GM12878 (cell line): ENCODE measurements at regions not wholly inside any gene's neighbourhood (a gene's known extent, or its start where the extent isn't known, plus 50 kb on each side); places are given as distances from the start of the nearest gene placed in this dataset.

Experiments
- ATAC-seq: fragments of 200-7000 bp; cut with Tn5 transposase; 3 replicates; pipeline ENCODE4 v1.9.1; 2020; ENCODE audit warnings: mild to moderate bottlenecking, moderate library complexity
- BruUV-seq: library from RNA; stranded (reverse); fragments of 400-500 nt; replicated peaks from 2 replicates; lab custom pipeline; 2021; lab: Mats Ljungman, UMichigan
- CTCF ChIA-PET: fragments of 300-600 bp; sonication (Branson Sonifier 250); formaldehyde crosslinking; extraction: SDS; loops from one replicate; lab custom pipeline; 2021; ENCODE audit warnings: inconsistent platforms; lab: Yijun Ruan, JAX
- POLR2A ChIA-PET: fragments of 350-600 bp; formaldehyde crosslinking; extraction: SDS; loops from one replicate; lab custom pipeline; 2021; ENCODE audit warnings: inconsistent platforms; lab: Charles Lee
- RAD21 ChIA-PET: fragments of 300-600 bp; sonication (Branson Sonifier 250); formaldehyde crosslinking; loops from one replicate; lab custom pipeline; 2023; ENCODE audit warnings: antibody characterized with exemption; ENCODE audit not compliant: unreplicated experiment; lab: Charles Lee
- SMC1A ChIA-PET: fragments of 300-600 bp; sonication (Branson Sonifier 250); formaldehyde crosslinking; loops from one replicate; lab custom pipeline; 2023; ENCODE audit not compliant: unreplicated experiment, uncharacterized antibody; lab: Charles Lee
- DNase-seq: peaks from one replicate; pipeline ENCODE4 v3.0.0-alpha.2; 2011; ENCODE audit warnings: low read depth, low spot score
- FAIRE-seq: peaks from 3 replicates; lab custom pipeline; 2011; peaks lifted over from hg19 to GRCh38; lab: Jason Lieb, UNC
- H2AFZ ChIP-seq: 2 replicates; pipeline ENCODE4 v1.6.0; 2011; ENCODE audit warnings: low read depth, low read length, control low read depth; ENCODE audit not compliant: control insufficient read depth
- H3K27ac ChIP-seq: 2 replicates; pipeline ENCODE4 v1.5.1; 2011; ENCODE audit warnings: control low read depth; ENCODE audit not compliant: control insufficient read depth, insufficient read depth
- H3K27me3 ChIP-seq, 2 experiments: replicated peaks in 1 of 2; 2 replicates each; pipeline versions ENCODE4 v1.6.0 to v1.6.1; 2011; ENCODE audit warnings: low read length in 1 of 2; ENCODE audit not compliant: control insufficient read depth in 2 of 2, insufficient read depth in 2 of 2
- H3K36me3 ChIP-seq, 2 experiments: 2 replicates each; pipeline ENCODE4 v1.5.1; 2011; ENCODE audit warnings: low read length in 1 of 2; ENCODE audit not compliant: control insufficient read depth in 2 of 2, insufficient read depth in 2 of 2
- H3K4me1 ChIP-seq: 2 replicates; pipeline ENCODE4 v1.6.1; 2011; ENCODE audit warnings: mild to moderate bottlenecking, low read length, moderate library complexity, mixed read lengths; ENCODE audit not compliant: control insufficient read depth, insufficient read depth
- H3K4me2 ChIP-seq: 2 replicates; pipeline ENCODE4 v1.6.0; 2011; ENCODE audit warnings: control low read depth; ENCODE audit not compliant: control insufficient read depth, insufficient read depth
- H3K4me3 ChIP-seq: fragments of 200-600 bp; sonication (generic); 2 replicates; pipeline ENCODE4 v1.5.1; 2016
- H3K79me2 ChIP-seq: 2 replicates; pipeline ENCODE4 v1.6.0; 2011; ENCODE audit warnings: low read length; ENCODE audit not compliant: control insufficient read depth, insufficient read depth
- H3K9ac ChIP-seq: 2 replicates; pipeline ENCODE4 v1.8.0; 2011; ENCODE audit warnings: low read length, control low read depth, mixed read lengths; ENCODE audit not compliant: control insufficient read depth, insufficient read depth
- H3K9me3 ChIP-seq: replicated peaks from 3 replicates; pipeline ENCODE4 v1.5.1; 2011; ENCODE audit warnings: mild to moderate bottlenecking, low read length; ENCODE audit not compliant: control insufficient read depth, insufficient read depth
- H4K20me1 ChIP-seq: 2 replicates; pipeline ENCODE4 v1.6.0; 2011; ENCODE audit not compliant: control insufficient read depth, insufficient read depth
- BACH1 ChIP-seq: fragments of 450-650 bp; IDR thresholded peaks from 2 replicates; pipeline ENCODE4 v1.6.1; 2017; ENCODE audit warnings: mild to moderate bottlenecking, borderline replicate concordance
- BCLAF1 ChIP-seq: fragments of 450-650 bp; IDR thresholded peaks from 2 replicates; pipeline ENCODE4 v1.6.1; 2017; ENCODE audit warnings: antibody characterized with exemption, mild to moderate bottlenecking, moderate library complexity
- BRCA1 ChIP-seq: IDR thresholded peaks from 2 replicates; pipeline ENCODE4 v1.6.1; 2011; ENCODE audit warnings: low read depth, low read length, improper control_type of control experiment
- CHD4 ChIP-seq: fragments of 200-600 bp; sonication (generic); IDR thresholded peaks from 2 replicates; pipeline ENCODE4 v1.6.1; 2016; ENCODE audit warnings: mild to moderate bottlenecking
- EZH2 ChIP-seq: IDR thresholded peaks from 2 replicates; pipeline ENCODE4 v1.6.1; 2012; ENCODE audit warnings: low read depth, mild to moderate bottlenecking, control low read depth, inconsistent platforms, low read length, borderline replicate concordance; ENCODE audit not compliant: control insufficient read depth
- MAX ChIP-seq: IDR thresholded peaks from 2 replicates; pipeline ENCODE4 v1.6.1; 2012; ENCODE audit warnings: low read depth, low read length, improper control_type of control experiment
- MYB ChIP-seq: fragments of 150-350 bp; IDR thresholded peaks from 2 replicates; pipeline ENCODE4 v1.6.1; 2014; ENCODE audit warnings: mild to moderate bottlenecking, low read depth, low read length, borderline replicate concordance
- NRF1 ChIP-seq: conservative IDR thresholded peaks from 2 replicates; pipeline ENCODE4 v1.6.1; 2011; ENCODE audit warnings: mild to moderate bottlenecking, low read depth, low read length, improper control_type of control experiment
- WGBS: methylation state at CpG from one replicate; pipeline ENCODE4 v1.1.6; 2016; ENCODE audit warnings: low lambda C conversion rate; ENCODE audit not compliant: insufficient replicate concordance, insufficient coverage; ENCODE audit errors: missing lambda C conversion rate; 5-methylcytosine and 5-hydroxymethylcytosine counted together
- in situ Hi-C: fragments of 300-500 bp; cut with MboI; formaldehyde crosslinking; loops from 9 replicates; pipeline ENCODE4 v1.14.3; 2018; ENCODE audit warnings: mixed read lengths
- intact Hi-C: fragments of 100-400 bp; cut with micrococcal nuclease; formaldehyde crosslinking; loops from one replicate; pipeline ENCODE4 v1.14.2; 2022; ENCODE audit not compliant: unreplicated experiment
- TF ChIP-seq, protein P1 (sequence below): IDR thresholded peaks from 2 replicates; pipeline ENCODE4 v1.6.1; 2012; ENCODE audit warnings: low read length, inconsistent platforms
- TF ChIP-seq, protein P2 (sequence below): fragments of 450-650 bp; IDR thresholded peaks from 2 replicates; pipeline ENCODE4 v1.6.1; 2017; ENCODE audit warnings: mild to moderate bottlenecking, low read depth, inconsistent platforms; ENCODE audit not compliant: poor library complexity, severe bottlenecking

GRCh38 chr11:130749216-130749615 is 167.1 kb downstream of the SNX19 start (continued):
- TF ChIP-seq BACH1: no peak
- no peak for TF ChIP-seq EZH2
- TF ChIP-seq, protein P1, sequence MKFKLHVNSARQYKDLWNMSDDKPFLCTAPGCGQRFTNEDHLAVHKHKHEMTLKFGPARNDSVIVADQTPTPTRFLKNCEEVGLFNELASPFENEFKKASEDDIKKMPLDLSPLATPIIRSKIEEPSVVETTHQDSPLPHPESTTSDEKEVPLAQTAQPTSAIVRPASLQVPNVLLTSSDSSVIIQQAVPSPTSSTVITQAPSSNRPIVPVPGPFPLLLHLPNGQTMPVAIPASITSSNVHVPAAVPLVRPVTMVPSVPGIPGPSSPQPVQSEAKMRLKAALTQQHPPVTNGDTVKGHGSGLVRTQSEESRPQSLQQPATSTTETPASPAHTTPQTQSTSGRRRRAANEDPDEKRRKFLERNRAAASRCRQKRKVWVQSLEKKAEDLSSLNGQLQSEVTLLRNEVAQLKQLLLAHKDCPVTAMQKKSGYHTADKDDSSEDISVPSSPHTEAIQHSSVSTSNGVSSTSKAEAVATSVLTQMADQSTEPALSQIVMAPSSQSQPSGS: no peak
- no peak for TF ChIP-seq MYB

DNA sequence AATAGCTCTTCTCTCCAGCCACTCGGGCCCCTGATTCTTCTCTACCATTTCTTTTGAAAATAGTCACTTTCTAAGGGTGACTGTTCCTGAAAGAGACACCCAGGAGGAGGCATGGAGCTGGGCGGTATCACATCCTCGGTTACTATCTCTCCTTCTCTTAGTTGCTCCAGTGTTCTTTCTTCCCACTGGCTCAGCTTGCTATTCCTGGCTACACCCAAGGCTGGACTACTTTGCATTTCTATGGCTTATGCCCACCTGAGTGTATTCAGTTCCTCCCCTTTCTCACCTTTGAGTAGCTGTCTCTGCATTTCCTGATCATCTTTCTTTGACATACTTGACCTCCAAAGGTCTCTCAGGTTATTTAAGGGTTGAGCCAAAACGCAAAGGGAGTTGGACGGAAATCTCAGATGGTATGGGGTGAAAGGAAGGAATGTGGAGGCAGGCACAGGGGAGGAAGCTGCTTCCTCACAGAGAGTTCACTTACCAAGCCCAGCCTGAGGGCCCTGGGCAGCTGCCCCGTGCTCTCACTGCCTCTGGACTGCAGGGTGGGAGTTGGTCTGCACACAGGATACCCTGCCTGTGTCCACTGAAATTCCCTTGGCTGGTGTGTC is 155.7 kb downstream of the SNX19 start:
- Histone ChIP-seq H2AFZ (no peak overlapping the region), H3K36me3 (no peaks in the 10 kb centered on the region), H4K20me1 (no peaks in the 10 kb centered on the region), H3K4me3 (no peak overlapping the region), H3K79me2 (no peaks in the 10 kb centered on the region), H3K27me3 (no peaks in the 10 kb centered on the region), H3K27ac (no peak overlapping the region)
- no peak for ATAC-seq
- 24% methylated on average over 6 of the region's 6 CpGs for WGBS
- no TSS peak for BruUV-seq
- SMC1A ChIA-PET: interaction anchor here (0.5 to 2.2 kb wide), 2 partner anchors 12 to 463 kb away, joined by 3 to 5 read pairs; no protein-coding TSS in a partner anchor
- intact Hi-C loops (no loop called here), in situ Hi-C loops (no loop called here)
- FAIRE-seq: no peak
- TF ChIP-seq EZH2 (no peak), BCLAF1 (no peak), NRF1 (no peak), MAX (no peak), BRCA1 (no peak), CHD4 (no peak)
- TF ChIP-seq, protein P2, sequence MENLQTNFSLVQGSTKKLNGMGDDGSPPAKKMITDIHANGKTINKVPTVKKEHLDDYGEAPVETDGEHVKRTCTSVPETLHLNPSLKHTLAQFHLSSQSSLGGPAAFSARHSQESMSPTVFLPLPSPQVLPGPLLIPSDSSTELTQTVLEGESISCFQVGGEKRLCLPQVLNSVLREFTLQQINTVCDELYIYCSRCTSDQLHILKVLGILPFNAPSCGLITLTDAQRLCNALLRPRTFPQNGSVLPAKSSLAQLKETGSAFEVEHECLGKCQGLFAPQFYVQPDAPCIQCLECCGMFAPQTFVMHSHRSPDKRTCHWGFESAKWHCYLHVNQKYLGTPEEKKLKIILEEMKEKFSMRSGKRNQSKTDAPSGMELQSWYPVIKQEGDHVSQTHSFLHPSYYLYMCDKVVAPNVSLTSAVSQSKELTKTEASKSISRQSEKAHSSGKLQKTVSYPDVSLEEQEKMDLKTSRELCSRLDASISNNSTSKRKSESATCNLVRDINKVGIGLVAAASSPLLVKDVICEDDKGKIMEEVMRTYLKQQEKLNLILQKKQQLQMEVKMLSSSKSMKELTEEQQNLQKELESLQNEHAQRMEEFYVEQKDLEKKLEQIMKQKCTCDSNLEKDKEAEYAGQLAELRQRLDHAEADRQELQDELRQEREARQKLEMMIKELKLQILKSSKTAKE: no peak
- TF ChIP-seq, all 136 proteins: peak for 0
- RAD21 ChIA-PET: no interaction called here
- POLR2A ChIA-PET: no interaction called here
- no peak for DNase-seq
- CTCF ChIA-PET: no interaction called here
- H3K4me2 ChIP-seq: no peak overlapping the region
- H3K4me1 ChIP-seq: peaks cover 2% of the 10 kb centered on the region
- no peaks in the 10 kb centered on the region; the same call in 2 of the 3 replicates for H3K9me3 ChIP-seq
- H3K9ac ChIP-seq: no peak overlapping the region
